ENCODE measurements at regions not wholly inside any gene's neighbourhood (a gene's known extent, or its start where the extent isn't known, plus 50 kb on each side); places are given as distances from the start of the nearest gene placed in this dataset.

DNA sequence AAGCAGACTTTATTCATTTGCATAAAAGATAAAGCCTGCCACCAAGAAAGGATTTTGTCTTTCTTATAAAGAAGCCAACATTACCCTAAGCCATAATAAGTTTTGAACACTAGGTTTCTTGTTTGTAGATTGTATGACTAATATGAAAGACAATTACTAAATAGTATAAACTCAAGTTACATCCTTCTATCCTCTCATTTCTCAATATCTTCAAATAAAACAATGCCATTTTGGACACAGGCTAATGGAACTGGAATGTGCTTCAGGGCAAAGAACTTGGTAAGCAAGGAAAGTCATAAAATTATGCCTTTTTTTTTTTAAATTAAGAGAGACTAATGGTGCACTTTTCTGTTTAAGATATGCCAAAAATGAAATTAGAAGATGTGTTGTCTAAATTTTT lies 137.7 kb downstream of the DKK1 start:
- no peak overlapping the region for H3K4me3 ChIP-seq (ENCODE audit: low read length)
- no peak overlapping the region for H3K4me2 ChIP-seq (ENCODE audit: low read length)

DNA sequence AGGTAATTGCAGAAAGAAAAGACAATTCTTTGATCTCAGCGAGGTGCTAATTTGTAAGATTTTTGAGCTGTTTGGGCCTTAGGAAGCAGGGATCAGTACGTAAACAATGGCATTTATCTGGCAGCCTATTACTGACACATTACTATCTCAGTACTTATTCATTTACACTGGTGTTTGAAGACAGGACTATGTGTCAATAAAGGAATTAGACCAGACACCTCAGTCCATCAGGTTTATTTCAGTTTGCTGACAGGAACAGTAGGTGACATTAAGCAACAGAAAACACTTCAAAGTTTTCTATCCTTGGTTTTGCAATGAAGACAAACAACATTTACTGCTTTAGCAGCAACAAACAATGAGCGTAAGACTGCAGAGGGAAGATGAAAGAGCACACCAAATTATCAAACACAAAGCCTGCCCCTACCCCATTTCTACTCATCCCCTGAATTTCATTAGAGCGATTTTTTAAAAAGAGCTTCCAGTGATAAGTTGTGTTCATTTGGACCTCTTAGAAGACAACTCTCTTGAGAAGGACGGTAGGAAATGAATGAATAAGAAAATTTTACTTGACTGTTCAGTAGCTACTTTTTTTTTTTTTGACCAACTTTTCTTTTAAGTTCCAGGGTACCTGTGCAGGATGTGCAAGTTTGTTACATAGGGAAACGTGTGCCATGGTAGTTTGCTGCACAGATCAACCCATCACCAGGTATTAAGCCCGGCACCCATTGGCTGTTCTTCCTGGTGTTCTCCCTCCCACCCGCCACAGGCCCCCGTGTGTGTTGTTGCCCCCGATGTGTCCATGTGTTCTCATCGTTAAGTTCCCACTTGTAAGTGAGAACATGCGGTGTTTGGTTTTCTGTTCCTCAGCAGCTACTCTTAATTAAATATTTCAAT lies 138.8 kb downstream of the DKK1 start:
- no peaks in the 10 kb centered on the region for H3K27me3 ChIP-seq (ENCODE audit: control insufficient read depth, low read length)
- peaks cover 4% of the 10 kb centered on the region; the same call in 1 of the 2 replicates for H3K36me3 ChIP-seq (ENCODE audit: control insufficient read depth, low read length)
- H3K4me1 ChIP-seq (ENCODE audit: control insufficient read depth, low read length): peaks cover 48% of the 10 kb centered on the region
- H3F3A ChIP-seq (ENCODE audit: control insufficient read depth, insufficient read depth): no peaks in the 10 kb centered on the region
- no peaks in the 10 kb centered on the region for H3K9me2 ChIP-seq (replicated peaks; ENCODE audit: control insufficient read depth, low read length)
- H3K9me3 ChIP-seq (ENCODE audit: control insufficient read depth, insufficient read depth, low read length): no peaks in the 10 kb centered on the region
- no peak for TF ChIP-seq EZH2phosphoT487 (IDR thresholded peaks at IDR 0.05; ENCODE audit: borderline replicate concordance, low read length)
- TF ChIP-seq, protein P1, sequence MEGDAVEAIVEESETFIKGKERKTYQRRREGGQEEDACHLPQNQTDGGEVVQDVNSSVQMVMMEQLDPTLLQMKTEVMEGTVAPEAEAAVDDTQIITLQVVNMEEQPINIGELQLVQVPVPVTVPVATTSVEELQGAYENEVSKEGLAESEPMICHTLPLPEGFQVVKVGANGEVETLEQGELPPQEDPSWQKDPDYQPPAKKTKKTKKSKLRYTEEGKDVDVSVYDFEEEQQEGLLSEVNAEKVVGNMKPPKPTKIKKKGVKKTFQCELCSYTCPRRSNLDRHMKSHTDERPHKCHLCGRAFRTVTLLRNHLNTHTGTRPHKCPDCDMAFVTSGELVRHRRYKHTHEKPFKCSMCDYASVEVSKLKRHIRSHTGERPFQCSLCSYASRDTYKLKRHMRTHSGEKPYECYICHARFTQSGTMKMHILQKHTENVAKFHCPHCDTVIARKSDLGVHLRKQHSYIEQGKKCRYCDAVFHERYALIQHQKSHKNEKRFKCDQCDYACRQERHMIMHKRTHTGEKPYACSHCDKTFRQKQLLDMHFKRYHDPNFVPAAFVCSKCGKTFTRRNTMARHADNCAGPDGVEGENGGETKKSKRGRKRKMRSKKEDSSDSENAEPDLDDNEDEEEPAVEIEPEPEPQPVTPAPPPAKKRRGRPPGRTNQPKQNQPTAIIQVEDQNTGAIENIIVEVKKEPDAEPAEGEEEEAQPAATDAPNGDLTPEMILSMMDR (IDR thresholded peaks at IDR 0.05; ENCODE audit: low read depth, low read length, poor library complexity, severe bottlenecking): no peak
- no peaks in the 10 kb centered on the region for H3K79me2 ChIP-seq (ENCODE audit: control insufficient read depth, low read length)
- no peak overlapping the region for H3K27ac ChIP-seq (ENCODE audit: low read depth, low read length)
- H3K4me3 ChIP-seq (ENCODE audit: low read length): no peak overlapping the region
- H3K4me2 ChIP-seq (ENCODE audit: low read length): no peak overlapping the region
- H4K20me1 ChIP-seq (ENCODE audit: control insufficient read depth, insufficient read depth, low read depth, low read length): no peaks in the 10 kb centered on the region

More for the DNA sequence above, 137.7 kb downstream of the DKK1 start:
- H4K20me1 ChIP-seq (ENCODE audit: control insufficient read depth, insufficient read depth, low read depth, low read length): no peaks in the 10 kb centered on the region
- H3K27ac ChIP-seq (ENCODE audit: low read depth, low read length): no peak overlapping the region
- H3K9me3 ChIP-seq (ENCODE audit: control insufficient read depth, insufficient read depth, low read length): no peaks in the 10 kb centered on the region
- no peaks in the 10 kb centered on the region for H3K9me2 ChIP-seq (replicated peaks; ENCODE audit: control insufficient read depth, low read length)
- no peaks in the 10 kb centered on the region for H3K27me3 ChIP-seq (ENCODE audit: control insufficient read depth, low read length)
- H3K36me3 ChIP-seq (ENCODE audit: control insufficient read depth, low read length): peaks cover 4% of the 10 kb centered on the region; the same call in 1 of the 2 replicates
- TF ChIP-seq EZH2phosphoT487 (IDR thresholded peaks at IDR 0.05; ENCODE audit: borderline replicate concordance, low read length): no peak
- TF ChIP-seq, protein P1 (IDR thresholded peaks at IDR 0.05; ENCODE audit: low read depth, low read length, poor library complexity, severe bottlenecking): no peak
- peaks cover 58% of the 10 kb centered on the region for H3K4me1 ChIP-seq (ENCODE audit: control insufficient read depth, low read length)
- H3F3A ChIP-seq (ENCODE audit: control insufficient read depth, insufficient read depth): no peaks in the 10 kb centered on the region
- H3K79me2 ChIP-seq (ENCODE audit: control insufficient read depth, low read length): no peaks in the 10 kb centered on the region

DNA sequence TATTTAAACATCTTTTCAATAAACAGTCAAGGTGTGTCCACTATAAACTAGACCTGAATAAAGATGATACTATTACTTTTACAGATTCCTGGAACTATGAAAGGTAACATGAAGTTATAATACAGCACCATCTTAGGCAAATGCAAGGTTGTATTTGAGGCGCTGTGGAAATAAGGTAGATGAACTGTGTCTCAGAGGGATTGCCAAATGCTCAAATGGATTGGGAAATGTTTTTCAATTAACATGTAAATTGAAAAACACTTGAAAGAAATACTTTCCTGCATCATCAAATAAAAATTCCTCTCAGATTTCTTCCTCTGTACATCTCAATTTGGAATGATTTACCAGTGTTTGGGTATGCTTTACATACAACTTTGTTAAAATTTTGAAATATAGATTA lies 139.4 kb downstream of the DKK1 start:
- H3K27me3 ChIP-seq (ENCODE audit: control insufficient read depth, low read length): no peaks in the 10 kb centered on the region
- no peak overlapping the region for H3K27ac ChIP-seq (ENCODE audit: low read depth, low read length)
- H3K36me3 ChIP-seq (ENCODE audit: control insufficient read depth, low read length): peaks cover 4% of the 10 kb centered on the region; the same call in 1 of the 2 replicates
- H3K4me2 ChIP-seq (ENCODE audit: low read length): no peak overlapping the region
- no peaks in the 10 kb centered on the region for H3F3A ChIP-seq (ENCODE audit: control insufficient read depth, insufficient read depth)
- no peaks in the 10 kb centered on the region for H3K9me3 ChIP-seq (ENCODE audit: control insufficient read depth, insufficient read depth, low read length)
- peaks cover 44% of the 10 kb centered on the region for H3K4me1 ChIP-seq (ENCODE audit: control insufficient read depth, low read length)
- no peaks in the 10 kb centered on the region for H4K20me1 ChIP-seq (ENCODE audit: control insufficient read depth, insufficient read depth, low read depth, low read length)
- no peaks in the 10 kb centered on the region for H3K9me2 ChIP-seq (replicated peaks; ENCODE audit: control insufficient read depth, low read length)
- no peak overlapping the region for H3K4me3 ChIP-seq (ENCODE audit: low read length)
- no peaks in the 10 kb centered on the region for H3K79me2 ChIP-seq (ENCODE audit: control insufficient read depth, low read length)
- TF ChIP-seq, protein P1 (IDR thresholded peaks at IDR 0.05; ENCODE audit: low read depth, low read length, poor library complexity, severe bottlenecking): no peak
- TF ChIP-seq EZH2phosphoT487 (IDR thresholded peaks at IDR 0.05; ENCODE audit: borderline replicate concordance, low read length): no peak

All from DOHH2 (cell line).